Activated CD4-positive, alpha-beta memory T cell treated with anti-CD3 and anti-CD28 coated beads, Interleukin-2, amount 10 ng/mL, durations not matched to agents 7 days and 5 days (primary cell): ENCODE measurements at regions not wholly inside any gene's neighbourhood (a gene's known extent, or its start where the extent isn't known, plus 50 kb on each side); places are given as distances from the start of the nearest gene placed in this dataset.

ENCODE experiments used
- CTCF ChIA-PET: fragments of 350-600 bp; sonication (Branson Sonifier 250); formaldehyde crosslinking; loops from one replicate; lab custom pipeline; 2021; ENCODE audit warnings: antibody characterized with exemption, inconsistent platforms; lab: Charles Lee
- POLR2A ChIA-PET: fragments of 350-600 bp; sonication (Branson Sonifier 250); formaldehyde crosslinking; loops from one replicate; lab custom pipeline; 2021; ENCODE audit warnings: antibody characterized with exemption; lab: Charles Lee
- DNase-seq: peaks from one replicate; pipeline ENCODE4 v3.0.0-alpha.2; 2020
- H3K27ac Mint-ChIP-seq: one replicate; pipeline ENCODE4 v1.8.0; 2021; ENCODE audit warnings: mild to moderate bottlenecking, mixed read lengths
- H3K27me3 Mint-ChIP-seq: one replicate; pipeline ENCODE4 v1.8.0; 2021; ENCODE audit warnings: mixed read lengths
- H3K36me3 Mint-ChIP-seq: one replicate; pipeline ENCODE4 v1.8.0; 2021; ENCODE audit warnings: low read depth, mixed read lengths
- H3K4me1 Mint-ChIP-seq: one replicate; pipeline ENCODE4 v1.8.0; 2021; ENCODE audit warnings: mixed read lengths
- H3K4me3 Mint-ChIP-seq: one replicate; pipeline ENCODE4 v1.8.0; 2021; ENCODE audit warnings: mild to moderate bottlenecking, mixed read lengths
- H3K9me3 Mint-ChIP-seq: one replicate; pipeline ENCODE4 v1.8.0; 2021; ENCODE audit warnings: mixed read lengths

GRCh38 chr11:121841487-121842191 lies 274.4 kb downstream of the BLID start:
- Mint-ChIP-seq H3K36me3 (no peaks in the 10 kb centered on the region), H3K27me3 (no peaks in the 10 kb centered on the region), H3K9me3 (peaks cover 2% of the 10 kb centered on the region), H3K27ac (no peak overlapping the region), H3K4me3 (no peak overlapping the region), H3K4me1 (no peaks in the 10 kb centered on the region)
- POLR2A ChIA-PET, result no interaction called here
- DNase-seq, result no peak
- CTCF ChIA-PET, result no interaction called here

DNA sequence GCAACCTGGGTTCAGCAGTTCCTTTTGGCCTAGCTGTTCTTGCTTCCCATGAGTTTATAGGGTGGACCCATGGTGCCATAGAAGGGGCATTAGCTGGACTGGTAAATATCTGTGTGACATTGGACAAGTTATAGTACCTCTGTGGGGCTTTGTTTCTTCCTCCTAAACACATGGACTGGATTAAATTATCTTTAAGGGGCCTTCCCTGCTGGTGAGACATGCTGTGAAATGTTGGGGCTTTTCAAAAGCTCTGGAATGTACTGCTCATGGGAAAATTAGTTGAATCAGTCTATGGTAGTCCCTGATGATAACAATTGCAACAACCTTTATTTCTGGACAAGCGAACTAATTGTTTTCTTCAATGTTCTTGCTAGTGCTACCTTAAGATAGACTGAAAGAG lies 276.2 kb downstream of the BLID start:
- H3K9me3 Mint-ChIP-seq, result peaks cover 2% of the 10 kb centered on the region
- ChIA-PET CTCF (no interaction called here), POLR2A (no interaction called here)
- DNase-seq, result no peak
- H3K27ac Mint-ChIP-seq, result no peak overlapping the region
- H3K36me3 Mint-ChIP-seq, result no peaks in the 10 kb centered on the region
- H3K4me3 Mint-ChIP-seq, result no peak overlapping the region
- no peaks in the 10 kb centered on the region for H3K4me1 Mint-ChIP-seq
- no peaks in the 10 kb centered on the region for H3K27me3 Mint-ChIP-seq

GRCh38 chr11:121838571-121838970 lies 277.4 kb downstream of the BLID start:
- Mint-ChIP-seq H3K9me3 (peaks cover 2% of the 10 kb centered on the region), H3K27ac (no peak overlapping the region), H3K4me1 (no peaks in the 10 kb centered on the region), H3K4me3 (no peak overlapping the region), H3K27me3 (no peaks in the 10 kb centered on the region), H3K36me3 (no peaks in the 10 kb centered on the region)
- ChIA-PET CTCF (no interaction called here), POLR2A (no interaction called here)
- no peak for DNase-seq

DNA sequence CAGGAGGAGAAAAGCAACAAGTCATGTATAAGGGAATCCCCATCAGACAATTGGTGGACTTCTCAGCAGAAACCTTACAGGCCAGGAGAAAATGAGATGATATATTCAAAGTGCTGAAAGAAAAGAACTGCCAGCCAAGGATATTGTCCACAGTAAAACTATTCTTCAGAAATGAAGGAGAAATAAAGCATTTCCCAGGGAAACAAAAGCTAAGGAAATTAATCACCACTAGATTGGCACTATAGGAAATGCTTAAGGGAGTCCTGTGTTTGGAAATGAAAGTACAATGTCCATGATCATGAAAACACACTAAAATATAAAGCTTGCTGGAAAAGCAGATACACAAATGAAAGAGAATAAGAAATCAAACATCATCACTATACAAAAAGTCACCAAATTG lies 282.0 kb downstream of the BLID start:
- no peak for DNase-seq
- no peak overlapping the region for H3K27ac Mint-ChIP-seq
- H3K36me3 Mint-ChIP-seq, result no peaks in the 10 kb centered on the region
- ChIA-PET CTCF (no interaction called here), POLR2A (no interaction called here)
- no peaks in the 10 kb centered on the region for H3K4me1 Mint-ChIP-seq
- no peak overlapping the region for H3K4me3 Mint-ChIP-seq
- no peaks in the 10 kb centered on the region for H3K27me3 Mint-ChIP-seq
- H3K9me3 Mint-ChIP-seq, result peaks cover 10% of the 10 kb centered on the region

DNA sequence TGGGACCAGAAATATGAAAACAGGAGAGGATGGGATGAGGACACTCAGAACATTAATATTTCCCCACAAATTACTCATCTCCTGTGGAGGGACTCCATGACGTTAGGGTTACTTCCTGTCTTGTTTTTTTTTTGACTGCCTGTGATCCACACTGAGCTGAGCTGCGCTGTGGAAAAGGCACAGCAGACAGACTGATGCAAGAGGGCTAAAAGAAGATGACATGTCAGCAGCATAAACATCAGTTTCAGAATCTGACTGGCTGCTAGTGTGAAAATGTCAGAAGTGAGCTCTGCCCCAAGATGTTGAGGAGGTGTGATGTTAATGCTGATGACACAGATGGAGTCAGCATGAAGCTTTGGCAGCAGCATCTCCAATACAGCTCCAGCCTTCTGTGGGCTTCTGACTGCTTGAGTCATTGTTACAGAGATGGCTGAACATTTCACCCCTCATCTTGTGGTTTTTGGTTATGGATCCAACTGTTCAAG lies 286.8 kb downstream of the BLID start:
- CTCF ChIA-PET, result no interaction called here
- POLR2A ChIA-PET, result no interaction called here
- no peaks in the 10 kb centered on the region for H3K4me1 Mint-ChIP-seq
- no peak overlapping the region for H3K4me3 Mint-ChIP-seq
- H3K27ac Mint-ChIP-seq, result no peak overlapping the region
- peaks cover 14% of the 10 kb centered on the region for H3K9me3 Mint-ChIP-seq
- H3K36me3 Mint-ChIP-seq, result no peaks in the 10 kb centered on the region
- DNase-seq, result no peak
- no peaks in the 10 kb centered on the region for H3K27me3 Mint-ChIP-seq

- peaks cover 8% of the 10 kb centered on the region for H3K9me3 Mint-ChIP-seq
- CTCF ChIA-PET, result no interaction called here
- no peaks in the 10 kb centered on the region for H3K36me3 Mint-ChIP-seq
- no peak overlapping the region for H3K27ac Mint-ChIP-seq
- H3K4me1 Mint-ChIP-seq, result no peaks in the 10 kb centered on the region
- POLR2A ChIA-PET, result no interaction called here
- no peaks in the 10 kb centered on the region for H3K27me3 Mint-ChIP-seq
- H3K4me3 Mint-ChIP-seq, result no peak overlapping the region
- no peak for DNase-seq
These were observed 301.1 kb downstream of the BLID start for GRCh38 chr11:121814962-121815361.

GRCh38 chr11:121814296-121814695 lies 301.7 kb downstream of the BLID start:
- Mint-ChIP-seq H3K27ac (no peak overlapping the region), H3K36me3 (no peaks in the 10 kb centered on the region), H3K9me3 (peaks cover 8% of the 10 kb centered on the region), H3K4me1 (no peaks in the 10 kb centered on the region), H3K27me3 (no peaks in the 10 kb centered on the region), H3K4me3 (no peak overlapping the region)
- ChIA-PET CTCF (interaction anchor here (0.7 kb wide), 1 partner anchor 30 kb away, joined by 4 read pairs; no protein-coding TSS in a partner anchor), POLR2A (no interaction called here)
- DNase-seq, result no peak

GRCh38 chr11:121810291-121810690 lies 305.7 kb downstream of the BLID start:
- no peak for DNase-seq
- Mint-ChIP-seq H3K4me3 (no peak overlapping the region), H3K36me3 (no peaks in the 10 kb centered on the region), H3K27me3 (no peaks in the 10 kb centered on the region), H3K4me1 (no peaks in the 10 kb centered on the region), H3K27ac (no peak overlapping the region), H3K9me3 (peaks cover 8% of the 10 kb centered on the region)
- CTCF ChIA-PET, result no interaction called here
- POLR2A ChIA-PET, result no interaction called here

- no peaks in the 10 kb centered on the region for H3K4me1 Mint-ChIP-seq
- H3K36me3 Mint-ChIP-seq, result no peaks in the 10 kb centered on the region
- CTCF ChIA-PET, result no interaction called here
- no peaks in the 10 kb centered on the region for H3K27me3 Mint-ChIP-seq
- H3K9me3 Mint-ChIP-seq, result peaks cover 8% of the 10 kb centered on the region
- no peak for DNase-seq
- no peak overlapping the region for H3K4me3 Mint-ChIP-seq
- no peak overlapping the region for H3K27ac Mint-ChIP-seq
- POLR2A ChIA-PET, result no interaction called here
These were observed 307.9 kb downstream of the BLID start for GRCh38 chr11:121808096-121808495.

DNA sequence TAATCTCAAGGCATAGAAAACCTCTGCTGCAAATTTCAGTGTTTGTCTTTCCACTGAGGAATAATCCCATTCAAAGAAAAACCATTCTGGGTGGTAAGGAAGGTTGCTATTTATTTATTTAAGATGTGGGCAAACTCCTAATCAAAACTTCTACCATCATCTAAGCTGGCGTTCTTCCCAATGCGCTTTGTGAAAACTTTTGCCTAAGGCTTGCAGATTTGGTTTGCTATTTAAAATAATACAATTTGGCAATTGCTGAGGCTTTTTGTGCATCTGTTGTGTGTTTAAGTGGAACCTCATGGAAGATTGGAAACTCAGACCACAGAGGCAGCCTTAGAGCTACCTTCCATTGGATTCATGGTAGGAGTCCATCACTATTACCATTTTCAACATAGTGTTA lies 309.0 kb downstream of the BLID start:
- Mint-ChIP-seq H3K4me1 (no peaks in the 10 kb centered on the region), H3K4me3 (no peak overlapping the region), H3K36me3 (no peaks in the 10 kb centered on the region), H3K27ac (no peak overlapping the region), H3K9me3 (peaks cover 2% of the 10 kb centered on the region), H3K27me3 (no peaks in the 10 kb centered on the region)
- POLR2A ChIA-PET, result no interaction called here
- DNase-seq, result no peak
- CTCF ChIA-PET, result no interaction called here

GRCh38 chr11:121802542-121802941 lies 313.5 kb downstream of the BLID start:
- no peaks in the 10 kb centered on the region for H3K27me3 Mint-ChIP-seq
- H3K36me3 Mint-ChIP-seq, result no peaks in the 10 kb centered on the region

DNA sequence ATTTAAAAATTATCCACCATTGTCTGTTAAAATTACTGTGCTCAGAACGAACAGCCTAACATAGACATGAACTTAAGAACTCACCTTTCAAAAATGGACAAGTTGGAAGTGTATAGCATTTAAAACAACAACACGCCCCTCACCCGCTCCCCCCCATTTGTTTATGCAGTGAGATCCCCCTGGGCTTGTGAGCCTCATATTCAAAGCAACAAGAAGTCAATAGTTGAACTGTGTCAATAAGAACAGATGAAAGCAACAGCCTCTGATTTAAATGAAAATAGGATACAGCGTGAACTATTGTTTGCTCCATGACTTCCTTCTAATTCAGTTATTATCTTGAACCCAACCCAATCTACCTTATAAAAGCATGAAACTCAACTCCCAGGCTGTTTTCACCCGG lies 314.2 kb downstream of the BLID start:
- ChIA-PET POLR2A (no interaction called here), CTCF (no interaction called here)
- no peak overlapping the region for H3K4me3 Mint-ChIP-seq
- DNase-seq, result no peak
- H3K27ac Mint-ChIP-seq, result no peak overlapping the region
- no peaks in the 10 kb centered on the region for H3K27me3 Mint-ChIP-seq
- H3K36me3 Mint-ChIP-seq, result no peaks in the 10 kb centered on the region
- H3K4me1 Mint-ChIP-seq, result no peaks in the 10 kb centered on the region
- H3K9me3 Mint-ChIP-seq, result peaks cover 4% of the 10 kb centered on the region

More at GRCh38 chr11:121802542-121802941, 313.5 kb downstream of the BLID start:
- Mint-ChIP-seq H3K4me1 (no peaks in the 10 kb centered on the region), H3K9me3 (peaks cover 4% of the 10 kb centered on the region), H3K27ac (no peak overlapping the region), H3K4me3 (no peak overlapping the region)
- ChIA-PET POLR2A (no interaction called here), CTCF (no interaction called here)
- DNase-seq, result no peak

DNA sequence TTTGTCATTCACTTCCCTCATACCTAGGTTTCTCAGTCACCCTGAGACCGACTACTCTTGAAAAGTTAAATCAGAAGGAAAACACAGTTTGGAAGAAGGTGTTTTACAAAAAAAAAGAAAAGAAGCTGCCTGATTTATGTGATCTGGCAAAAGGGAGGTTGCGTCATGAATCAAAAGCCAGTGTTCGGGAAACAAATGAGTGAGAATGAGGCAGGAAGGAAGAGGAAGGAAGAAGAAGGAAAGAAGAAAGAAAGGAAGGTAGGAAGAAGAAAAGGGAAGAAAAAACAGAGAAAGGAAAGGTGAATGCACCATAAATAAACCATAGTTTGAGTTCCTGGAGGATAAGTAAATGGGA lies 314.6 kb downstream of the BLID start:
- Mint-ChIP-seq H3K4me3 (no peak overlapping the region), H3K27ac (no peak overlapping the region), H3K9me3 (peaks cover 4% of the 10 kb centered on the region), H3K27me3 (no peaks in the 10 kb centered on the region), H3K36me3 (no peaks in the 10 kb centered on the region), H3K4me1 (no peaks in the 10 kb centered on the region)
- ChIA-PET CTCF (no interaction called here), POLR2A (no interaction called here)
- DNase-seq, result no peak

DNA sequence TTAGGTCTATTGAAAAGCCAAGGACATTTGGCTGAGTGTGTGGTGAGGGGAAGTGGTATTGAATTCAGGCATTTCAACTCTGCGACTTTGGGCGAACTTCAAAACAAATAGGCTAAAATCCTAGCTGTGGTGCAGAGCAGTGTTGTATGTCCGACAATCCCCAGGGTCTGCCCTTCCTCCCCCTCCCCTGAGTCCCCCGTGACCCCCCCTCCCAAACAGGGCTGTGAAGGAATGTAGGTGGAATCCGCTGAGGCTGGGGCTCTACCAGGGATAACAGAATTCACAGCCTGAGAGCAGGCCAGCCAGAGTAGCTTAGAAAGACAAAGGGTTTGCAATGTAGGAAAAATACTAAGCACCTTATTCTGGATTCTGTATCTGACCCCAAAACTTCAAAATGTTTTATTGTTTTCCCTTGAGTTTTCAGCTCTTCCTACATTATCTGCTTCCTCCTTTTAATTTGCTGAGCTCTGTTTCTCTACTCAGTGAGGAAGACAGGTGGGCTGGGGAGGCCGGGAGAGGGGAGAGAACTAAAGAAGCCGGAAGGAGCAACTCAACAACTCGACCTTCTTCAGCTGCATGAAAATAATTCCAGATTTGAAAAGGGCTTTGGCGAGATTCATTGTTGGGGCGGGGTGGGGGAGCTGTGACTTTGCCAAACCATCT lies 315.2 kb downstream of the BLID start:
- Mint-ChIP-seq H3K27me3 (no peaks in the 10 kb centered on the region), H3K9me3 (peaks cover 4% of the 10 kb centered on the region), H3K4me3 (no peak overlapping the region), H3K36me3 (no peaks in the 10 kb centered on the region), H3K4me1 (no peaks in the 10 kb centered on the region), H3K27ac (no peak overlapping the region)
- CTCF ChIA-PET, result no interaction called here
- POLR2A ChIA-PET, result no interaction called here
- no peak for DNase-seq
